Gastroesophageal sphincter (tissue), 4 donors: ENCODE measurements at regions not wholly inside any gene's neighbourhood (a gene's known extent, or its start where the extent isn't known, plus 50 kb on each side); places are given as distances from the start of the nearest gene placed in this dataset.

ENCODE experiments used
- ATAC-seq: fragments of 150-250 bp; one replicate; pipeline ENCODE4 v1.9.1; 2016; ENCODE audit warnings: mild to moderate bottlenecking, moderate library complexity
- H3K27ac ChIP-seq, 4 donors: fragments of 200-600 bp; sonication (generic) in 3 of 4; 1 replicate in 3 of 4; 2 replicates in 1 of 4; pipeline ENCODE4 v1.5.1; 2016 to 2019
- H3K27me3 ChIP-seq: fragments of 200-600 bp; sonication (generic); one replicate; pipeline ENCODE4 v1.5.1; 2019
- H3K36me3 ChIP-seq, 2 donors: fragments of 200-600 bp; sonication (generic); one replicate each; pipeline ENCODE4 v1.5.1; 2019; ENCODE audit warnings: control low read depth in 1 of 2
- H3K4me1 ChIP-seq, 3 donors: fragments of 200-600 bp; sonication (generic); 1 replicate in 2 of 3; 2 replicates in 1 of 3; pipeline ENCODE4 v1.5.1; 2016 to 2019; ENCODE audit warnings: control low read depth in 2 of 3
- H3K4me3 ChIP-seq, 2 donors: fragments of 200-600 bp; sonication (generic); one replicate each; pipeline ENCODE4 v1.5.1; 2019; ENCODE audit warnings: mild to moderate bottlenecking in 1 of 2, moderate library complexity in 1 of 2
- H3K9me3 ChIP-seq, 3 donors: fragments of 200-600 bp; sonication (generic); one replicate each; pipeline ENCODE4 v1.5.1; 2017 to 2019; ENCODE audit warnings: control low read depth in 2 of 3
- EP300 ChIP-seq: sonication (generic); formaldehyde crosslinking; IDR thresholded peaks from one replicate; pipeline ENCODE4 v1.6.1; 2017; ENCODE audit warnings: antibody characterized with exemption, mild to moderate bottlenecking
- POLR2A ChIP-seq, 2 donors: fragments of 450-650 bp; IDR thresholded peaks; one replicate each; pipeline ENCODE4 v1.6.1; 2017; ENCODE audit warnings: antibody characterized with exemption in 2 of 2, mild to moderate bottlenecking in 2 of 2, moderate library complexity in 1 of 2
- POLR2AphosphoS5 ChIP-seq: sonication (generic); formaldehyde crosslinking; IDR thresholded peaks from one replicate; pipeline ENCODE4 v1.6.1; 2017; ENCODE audit warnings: antibody characterized with exemption
- WGBS, 2 donors: methylation state at CpG; one replicate each; pipeline ENCODE4 v1.1.5; 2018; ENCODE audit warnings: low coverage in 1 of 2; 5-methylcytosine and 5-hydroxymethylcytosine counted together
- TF ChIP-seq, protein P1 (sequence below), 4 experiments: fragments of 200-600 bp in 2 of 4; fragments of 450-650 bp in 2 of 4; sonication (generic) in 1 of 4; IDR thresholded peaks; one replicate each; pipeline ENCODE4 v1.5.1; 2017 to 2019; ENCODE audit warnings: antibody characterized with exemption in 4 of 4, mild to moderate bottlenecking in 2 of 4, moderate library complexity in 2 of 4

DNA sequence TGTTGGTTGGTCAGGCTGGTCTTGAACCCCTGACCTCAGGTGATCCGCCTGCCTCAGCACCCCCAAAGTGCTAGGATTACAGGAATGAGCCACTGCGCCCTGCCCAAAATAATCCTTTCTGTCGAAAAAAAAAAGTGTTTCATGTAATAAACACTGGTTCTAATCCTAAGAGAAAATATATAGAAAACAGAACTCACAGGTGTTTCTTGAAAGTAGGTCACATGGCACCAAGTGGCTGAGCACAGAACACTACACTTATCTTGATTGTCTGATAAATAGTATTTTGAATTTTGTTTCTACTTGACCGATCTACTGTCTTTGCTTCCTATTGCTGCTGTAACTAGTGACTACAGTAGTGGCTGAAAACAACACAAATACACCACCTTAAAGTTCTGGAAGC, 87.6 kb upstream of the SOD1 start:
- WGBS, 2 donors, result 86 to 89% methylated on average over 2 to 4 of the region's 4 CpGs
- no peak for ATAC-seq

DNA sequence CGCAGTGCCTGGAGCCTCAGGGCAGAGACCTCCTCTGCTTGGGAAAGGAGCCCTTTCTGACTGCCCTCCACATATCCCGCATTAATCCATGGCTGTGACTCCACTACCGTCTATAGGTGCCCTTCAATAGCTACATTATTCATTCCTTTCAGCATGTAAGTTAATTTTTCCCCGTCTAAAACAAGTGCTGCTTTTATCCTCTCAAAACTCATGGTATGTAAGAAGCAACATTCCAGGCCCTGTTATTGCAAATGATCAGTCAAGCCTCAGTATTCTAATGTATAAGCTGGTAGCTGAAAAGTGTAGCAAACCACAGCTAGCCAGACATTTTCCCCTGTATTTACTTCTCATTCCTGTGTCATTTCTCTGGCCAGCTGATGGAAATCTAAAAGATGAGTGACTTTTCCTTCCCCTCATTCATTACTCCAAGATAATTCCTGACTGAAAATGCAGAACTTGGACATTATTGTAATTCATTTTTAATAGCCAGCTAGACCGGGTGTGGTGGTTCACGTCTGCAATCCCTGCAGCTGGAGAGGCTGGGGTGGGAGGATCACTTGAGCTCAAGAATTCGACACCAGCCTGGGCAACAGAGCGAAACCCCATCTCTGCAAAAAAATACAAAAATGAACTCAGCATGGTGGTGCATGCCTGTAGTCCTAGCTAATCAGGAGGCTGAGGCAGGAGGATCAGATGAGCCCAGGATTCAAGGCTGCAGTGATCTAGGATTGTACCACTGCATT, 88.5 kb upstream of the SOD1 start:
- WGBS, 2 donors, result 52 to 64% methylated on average over 5 to 6 of the region's 8 CpGs
- Histone ChIP-seq H3K4me1 (no peaks in the 10 kb centered on the region), H3K9me3 (peaks cover 0 to 21% (median 0%) of the 10 kb centered on the region in 3 donors), H3K27me3 (peaks cover 15% of the 10 kb centered on the region), H3K27ac (no peak overlapping the region), H3K36me3 (no peaks in the 10 kb centered on the region), H3K4me3 (no peak overlapping the region)
- no peak for ATAC-seq
- TF ChIP-seq POLR2AphosphoS5, result no peak
- TF ChIP-seq, protein P1, sequence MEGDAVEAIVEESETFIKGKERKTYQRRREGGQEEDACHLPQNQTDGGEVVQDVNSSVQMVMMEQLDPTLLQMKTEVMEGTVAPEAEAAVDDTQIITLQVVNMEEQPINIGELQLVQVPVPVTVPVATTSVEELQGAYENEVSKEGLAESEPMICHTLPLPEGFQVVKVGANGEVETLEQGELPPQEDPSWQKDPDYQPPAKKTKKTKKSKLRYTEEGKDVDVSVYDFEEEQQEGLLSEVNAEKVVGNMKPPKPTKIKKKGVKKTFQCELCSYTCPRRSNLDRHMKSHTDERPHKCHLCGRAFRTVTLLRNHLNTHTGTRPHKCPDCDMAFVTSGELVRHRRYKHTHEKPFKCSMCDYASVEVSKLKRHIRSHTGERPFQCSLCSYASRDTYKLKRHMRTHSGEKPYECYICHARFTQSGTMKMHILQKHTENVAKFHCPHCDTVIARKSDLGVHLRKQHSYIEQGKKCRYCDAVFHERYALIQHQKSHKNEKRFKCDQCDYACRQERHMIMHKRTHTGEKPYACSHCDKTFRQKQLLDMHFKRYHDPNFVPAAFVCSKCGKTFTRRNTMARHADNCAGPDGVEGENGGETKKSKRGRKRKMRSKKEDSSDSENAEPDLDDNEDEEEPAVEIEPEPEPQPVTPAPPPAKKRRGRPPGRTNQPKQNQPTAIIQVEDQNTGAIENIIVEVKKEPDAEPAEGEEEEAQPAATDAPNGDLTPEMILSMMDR (IDR thresholded peaks at IDR 0.05), result no peak
- TF ChIP-seq POLR2A (IDR thresholded peaks at IDR 0.05), result no peak
- TF ChIP-seq EP300, result no peak

More for the DNA sequence above, 87.6 kb upstream of the SOD1 start:
- no peak for TF ChIP-seq POLR2AphosphoS5
- no peak for TF ChIP-seq POLR2A (IDR thresholded peaks at IDR 0.05)
- TF ChIP-seq EP300, result no peak
- TF ChIP-seq, protein P1 (IDR thresholded peaks at IDR 0.05), result no peak
- Histone ChIP-seq H3K9me3 (peaks cover 0 to 21% (median 0%) of the 10 kb centered on the region in 3 donors), H3K4me1 (no peaks in the 10 kb centered on the region), H3K4me3 (no peak overlapping the region), H3K36me3 (no peaks in the 10 kb centered on the region), H3K27ac (no peak overlapping the region), H3K27me3 (peaks cover 18% of the 10 kb centered on the region)

DNA sequence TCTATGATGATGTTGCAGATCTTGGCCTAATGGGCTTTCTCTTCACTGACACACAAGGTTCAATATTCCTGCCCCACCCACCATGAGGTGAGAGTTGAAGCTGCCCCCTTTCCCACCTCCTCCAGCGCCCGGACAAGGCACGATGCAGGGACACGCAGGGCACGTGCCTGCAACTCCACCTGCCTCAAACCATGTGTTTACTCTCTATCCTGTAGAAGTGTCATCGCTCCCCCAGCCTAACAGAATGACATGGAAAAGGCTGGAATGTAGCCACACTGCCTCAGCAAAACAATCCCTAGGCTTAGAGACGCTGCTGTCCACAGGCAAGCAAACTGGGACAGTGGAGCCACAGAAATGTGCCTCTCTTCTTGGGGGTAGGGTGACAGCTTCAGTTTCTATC, 92.9 kb upstream of the SOD1 start:
- H3K36me3 ChIP-seq, result no peaks in the 10 kb centered on the region
- TF ChIP-seq POLR2A (IDR thresholded peaks at IDR 0.05) (no peak), POLR2AphosphoS5 (no peak), EP300 (no peak)
- TF ChIP-seq, protein P1 (IDR thresholded peaks at IDR 0.05), result no peak
- WGBS, 2 donors, result 40 to 63% methylated on average over 4 to 6 of the region's 7 CpGs
- H3K4me1 ChIP-seq, result no peaks in the 10 kb centered on the region
- no peaks in the 10 kb centered on the region for H3K9me3 ChIP-seq
- ATAC-seq, result no peak
- peaks cover 11% of the 10 kb centered on the region for H3K27me3 ChIP-seq
- no peak overlapping the region for H3K27ac ChIP-seq
- H3K4me3 ChIP-seq, result no peak overlapping the region

DNA sequence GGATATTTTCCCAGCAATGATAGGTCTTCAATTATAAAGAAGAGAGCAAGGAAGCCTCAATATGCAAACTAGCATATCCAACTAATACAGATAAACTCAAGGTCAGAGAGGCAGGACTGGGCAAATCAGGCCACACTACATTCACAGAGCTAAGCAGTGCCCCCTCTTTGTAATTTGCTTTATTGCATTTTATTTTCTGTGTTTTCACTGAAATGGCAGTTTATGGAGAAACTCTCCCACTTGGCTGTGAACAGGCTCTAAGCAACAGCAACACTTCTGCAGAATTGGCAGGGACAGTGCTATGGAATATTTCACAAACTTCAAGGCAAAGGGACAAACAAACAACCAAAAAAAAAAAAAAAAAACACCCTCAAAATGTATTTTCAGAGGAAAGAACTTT, 93.4 kb upstream of the SOD1 start:
- H3K27me3 ChIP-seq, result peaks cover 17% of the 10 kb centered on the region
- TF ChIP-seq POLR2AphosphoS5, result no peak
- TF ChIP-seq EP300, result no peak
- TF ChIP-seq POLR2A (IDR thresholded peaks at IDR 0.05), result no peak
- TF ChIP-seq, protein P1 (IDR thresholded peaks at IDR 0.05), result no peak
- H3K9me3 ChIP-seq, result no peaks in the 10 kb centered on the region
- ATAC-seq, result peak; percentile 22
- no peak overlapping the region for H3K27ac ChIP-seq
- H3K36me3 ChIP-seq, result no peaks in the 10 kb centered on the region
- no peak overlapping the region for H3K4me3 ChIP-seq
- H3K4me1 ChIP-seq, result no peaks in the 10 kb centered on the region

DNA sequence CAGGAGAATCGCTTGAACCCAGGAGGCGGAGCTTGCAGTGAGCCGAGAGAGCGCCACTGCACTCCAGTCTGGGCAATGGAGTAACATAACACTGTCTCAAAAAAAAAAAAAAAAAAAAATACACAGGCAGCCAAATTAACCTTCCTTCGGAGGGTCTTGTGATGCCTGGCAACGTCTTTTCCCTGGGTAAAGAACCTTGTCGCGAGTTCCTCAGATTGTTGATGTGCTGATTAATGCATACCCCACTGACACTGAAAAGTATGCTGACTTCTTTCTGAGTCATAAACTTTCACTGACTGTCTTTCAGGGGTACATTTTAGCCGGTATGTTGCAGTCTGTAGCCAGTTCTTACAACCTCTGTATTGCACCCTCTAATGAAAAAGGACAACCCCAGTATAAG, 95.1 kb upstream of the SOD1 start:
- Histone ChIP-seq H3K27me3 (peaks cover 33% of the 10 kb centered on the region), H3K27ac (no peak overlapping the region), H3K4me1 (peaks cover 0 to 7% (median 0%) of the 10 kb centered on the region in 3 donors), H3K4me3 (no peak overlapping the region), H3K36me3 (no peaks in the 10 kb centered on the region), H3K9me3 (no peaks in the 10 kb centered on the region)
- no peak for ATAC-seq
- 43 to 62% methylated on average over 2 to 9 of the region's 9 CpGs for WGBS, 2 donors
- TF ChIP-seq EP300 (no peak), POLR2A (IDR thresholded peaks at IDR 0.05) (no peak), POLR2AphosphoS5 (no peak)
- TF ChIP-seq, protein P1 (IDR thresholded peaks at IDR 0.05), result no peak
